CD4-positive, alpha-beta T cell treated with Interleukin-6 at 100 ng/mL for 8 hours (primary cell): ENCODE measurements at regions not wholly inside any gene's neighbourhood (a gene's known extent, or its start where the extent isn't known, plus 50 kb on each side); places are given as distances from the start of the nearest gene placed in this dataset.
A peak's percentile ranks its signal among the peaks of the same experiment; 100 is the strongest.
"Not testable (repeated sequence)": the region's sequence is repeated elsewhere in the genome, so short reads cannot be mapped to it uniquely, and the experiment has no call there.

Source experiments
- DNase-seq: peaks from one replicate; pipeline ENCODE4 v3.0.0-alpha.2; 2020; ENCODE audit warnings: mixed read lengths, low spot score

GRCh38 chr18:76721207-76721996 is 101.0 kb upstream of the ZNF236 start:
- peak; percentile 73 for DNase-seq

- DNase-seq = no peak
These were observed 101.7 kb upstream of the ZNF236 start for GRCh38 chr18:76720683-76721082.

- no peak for DNase-seq
These were observed 107.2 kb upstream of the ZNF236 start for GRCh38 chr18:76715012-76715610.

DNA sequence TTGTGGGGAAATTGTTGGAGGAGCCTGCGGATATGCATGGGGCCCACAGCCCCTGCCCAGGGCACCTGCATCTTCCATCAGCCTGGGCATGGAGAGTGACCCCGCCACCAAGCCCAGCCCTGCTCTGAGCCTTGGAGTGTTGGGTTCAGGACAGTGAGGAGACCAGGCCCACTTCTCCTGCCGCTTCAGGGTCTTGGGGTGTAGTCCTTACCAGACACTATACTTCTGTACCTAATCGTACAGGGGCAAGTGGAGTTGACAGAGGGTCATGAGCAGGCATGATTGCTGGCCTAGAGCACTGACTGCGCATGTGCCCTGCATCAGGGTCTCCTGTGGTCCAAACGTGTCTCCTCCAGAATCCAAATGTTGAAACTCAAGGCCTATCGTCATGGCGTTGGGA is 108.9 kb upstream of the ZNF236 start:
- no peak for DNase-seq

DNA sequence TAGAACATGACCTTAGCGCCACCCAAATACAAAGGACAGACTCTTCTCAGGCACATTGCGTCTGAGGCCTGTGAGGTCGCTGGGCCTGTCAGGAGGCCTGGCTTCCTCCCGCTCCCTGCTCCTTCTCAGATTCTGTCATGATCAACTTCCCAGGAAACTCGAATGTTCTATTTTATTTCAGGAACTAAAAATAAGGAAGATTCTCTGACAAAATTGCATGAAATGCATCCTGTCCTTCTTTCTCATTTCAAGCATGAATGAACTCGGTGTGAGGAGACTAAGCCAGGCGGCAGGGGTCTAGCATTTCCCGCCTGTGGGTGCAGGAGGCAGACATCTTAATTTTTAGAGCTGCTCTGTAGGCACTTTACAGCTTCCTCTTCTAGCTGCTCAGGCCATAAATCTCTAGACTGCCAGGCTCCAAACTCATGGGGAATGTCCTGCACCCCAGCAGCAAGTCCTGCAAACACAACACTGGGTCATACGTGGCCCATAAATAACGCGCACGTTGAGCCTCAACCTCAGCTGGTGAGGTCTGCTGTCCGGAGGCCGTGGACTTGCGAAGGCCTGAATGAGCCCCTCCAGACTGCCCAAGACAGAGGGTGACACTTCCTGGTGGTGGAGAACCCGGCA is 109.7 kb upstream of the ZNF236 start:
- DNase-seq = no peak

DNA sequence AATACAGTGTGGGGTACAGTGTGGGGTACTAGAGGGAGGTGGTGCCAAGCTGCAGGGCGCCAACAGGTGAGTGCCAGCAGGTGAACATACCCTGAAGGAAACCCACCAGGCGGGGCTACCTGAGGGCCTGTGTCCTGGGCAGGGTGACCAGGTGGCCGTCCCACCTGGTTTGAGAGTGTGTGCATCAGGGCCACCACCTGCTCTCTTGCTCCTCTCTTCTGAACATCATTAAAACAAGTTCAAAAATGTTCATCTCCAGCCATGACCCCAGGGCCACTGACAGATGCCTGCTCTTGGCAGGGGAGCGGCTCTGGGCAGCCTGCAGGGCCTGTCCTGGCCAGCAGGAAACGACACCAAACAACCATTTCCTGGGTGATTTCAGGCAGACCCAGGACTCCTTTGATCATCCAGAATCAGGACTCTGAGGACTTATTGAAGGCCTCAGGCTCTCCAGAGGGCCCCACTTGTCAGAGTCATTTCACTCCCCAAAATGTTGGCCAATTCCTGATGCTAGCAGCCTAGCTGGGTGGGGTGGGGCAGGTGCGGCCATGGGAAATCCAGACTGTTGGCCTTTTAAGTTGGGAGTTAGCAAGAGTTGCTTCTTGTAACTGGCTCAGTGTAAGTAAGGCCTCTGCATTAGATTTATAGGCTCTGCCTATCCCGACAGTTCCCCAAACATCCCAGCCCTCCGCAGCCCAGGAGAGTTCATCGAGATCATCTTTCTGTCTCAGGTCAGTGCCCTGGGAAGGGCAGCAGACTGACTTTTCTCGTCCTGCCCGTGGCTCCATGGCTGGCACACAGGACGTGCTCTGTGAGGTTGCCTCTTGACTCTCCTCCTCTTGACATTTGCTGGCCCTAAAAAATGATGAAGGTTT is 111.5 kb upstream of the ZNF236 start:
- no peak for DNase-seq

- peak; percentile 59 for DNase-seq
These were observed 112.4 kb upstream of the ZNF236 start for GRCh38 chr18:76709659-76710645.

- DNase-seq = no peak
These were observed 113.5 kb upstream of the ZNF236 start for GRCh38 chr18:76708722-76709353.

- no peak for DNase-seq
These were observed 114.2 kb upstream of the ZNF236 start for GRCh38 chr18:76708071-76708721.

DNA sequence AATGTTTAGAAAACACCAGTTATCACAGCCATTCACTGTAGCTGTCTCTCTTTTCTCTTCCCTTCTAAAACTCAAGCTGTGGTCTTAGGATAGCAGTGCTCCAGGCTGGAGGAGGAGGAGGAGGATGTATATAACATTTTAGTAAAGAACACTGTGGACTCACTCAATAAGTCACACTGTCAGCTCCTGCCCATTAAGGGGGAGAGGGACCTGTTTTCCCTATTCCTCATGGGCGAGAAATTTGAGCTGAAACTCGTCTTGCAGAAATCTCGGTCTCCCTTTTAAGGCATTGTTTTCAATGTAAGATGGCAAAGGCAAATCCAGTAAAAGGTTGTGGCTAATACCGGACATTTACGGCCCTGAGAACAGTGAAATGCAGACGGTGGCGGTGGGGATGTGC is 114.8 kb upstream of the ZNF236 start:
- no peak for DNase-seq

DNA sequence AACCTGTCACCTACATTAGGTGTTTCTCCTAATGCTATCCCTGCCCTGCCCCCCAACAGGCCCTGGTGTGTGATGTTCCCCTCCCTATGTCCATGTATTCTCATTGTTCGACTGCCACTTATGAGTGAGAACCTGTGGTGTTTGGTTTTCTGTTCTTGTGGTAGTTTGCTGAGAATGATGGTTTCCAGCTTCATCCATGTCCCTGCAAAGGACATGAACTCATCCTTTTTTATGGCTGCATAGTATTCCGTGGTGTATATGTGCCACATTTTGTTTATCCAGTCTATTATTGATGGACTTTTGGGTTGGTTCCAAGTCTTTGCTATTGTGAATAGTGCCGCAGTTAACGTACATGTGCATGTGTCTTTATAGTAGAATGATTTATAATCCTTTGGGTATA is 117.8 kb upstream of the ZNF236 start:
- DNase-seq = not testable (repeated sequence)

- DNase-seq = no peak
These were observed 122.4 kb upstream of the ZNF236 start for GRCh38 chr18:76699923-76700322.

GRCh38 chr18:76697441-76697901 is 124.9 kb upstream of the ZNF236 start:
- DNase-seq = no peak

DNA sequence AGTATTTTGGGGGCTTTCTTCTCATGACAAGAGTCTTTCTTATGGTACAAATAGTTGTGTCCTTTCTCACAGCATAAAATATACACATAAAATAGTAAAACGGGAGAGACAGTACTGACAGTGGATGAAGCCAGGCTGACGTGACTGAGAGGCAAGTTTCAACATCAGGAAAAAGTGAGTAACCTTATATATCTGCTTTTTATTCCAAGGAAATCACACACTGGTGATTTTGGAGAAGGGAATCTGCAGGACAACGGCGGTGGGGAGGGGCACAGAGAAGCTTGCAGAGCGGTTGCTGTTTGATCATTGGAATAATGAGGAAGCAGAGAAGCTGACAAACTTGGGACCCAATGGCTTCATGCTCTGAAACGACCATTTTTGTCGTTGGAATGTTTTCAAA is 130.6 kb upstream of the ZNF236 start:
- no peak for DNase-seq

DNA sequence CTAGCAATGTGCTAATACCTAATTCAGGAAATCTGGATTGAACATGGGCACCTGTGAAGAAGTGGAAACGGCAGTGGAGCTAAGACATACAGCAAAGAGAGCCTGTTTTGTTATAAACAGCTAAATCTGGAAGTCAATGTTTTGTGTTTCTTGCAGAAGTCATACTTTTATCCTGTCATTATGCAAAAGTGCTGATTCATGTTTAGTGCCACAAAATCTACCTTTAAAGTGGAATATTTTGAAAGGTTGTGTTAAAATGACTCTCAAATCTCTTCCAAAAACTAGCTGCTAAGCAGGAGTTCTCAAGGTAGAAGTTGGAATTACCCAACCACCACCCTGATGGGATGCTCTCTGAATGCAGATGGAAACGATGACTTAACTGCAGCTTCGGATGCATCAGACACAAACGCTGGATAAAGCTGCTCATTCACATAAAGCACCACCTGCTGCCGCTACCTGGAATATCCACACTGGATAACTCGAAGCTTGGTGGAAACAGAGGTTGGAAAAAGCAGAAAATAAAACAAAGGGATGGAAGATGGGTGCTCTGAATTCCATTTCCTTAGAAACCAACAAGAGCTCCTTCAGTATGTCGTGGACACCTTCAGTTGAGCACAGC is 132.6 kb upstream of the ZNF236 start:
- DNase-seq = no peak

DNA sequence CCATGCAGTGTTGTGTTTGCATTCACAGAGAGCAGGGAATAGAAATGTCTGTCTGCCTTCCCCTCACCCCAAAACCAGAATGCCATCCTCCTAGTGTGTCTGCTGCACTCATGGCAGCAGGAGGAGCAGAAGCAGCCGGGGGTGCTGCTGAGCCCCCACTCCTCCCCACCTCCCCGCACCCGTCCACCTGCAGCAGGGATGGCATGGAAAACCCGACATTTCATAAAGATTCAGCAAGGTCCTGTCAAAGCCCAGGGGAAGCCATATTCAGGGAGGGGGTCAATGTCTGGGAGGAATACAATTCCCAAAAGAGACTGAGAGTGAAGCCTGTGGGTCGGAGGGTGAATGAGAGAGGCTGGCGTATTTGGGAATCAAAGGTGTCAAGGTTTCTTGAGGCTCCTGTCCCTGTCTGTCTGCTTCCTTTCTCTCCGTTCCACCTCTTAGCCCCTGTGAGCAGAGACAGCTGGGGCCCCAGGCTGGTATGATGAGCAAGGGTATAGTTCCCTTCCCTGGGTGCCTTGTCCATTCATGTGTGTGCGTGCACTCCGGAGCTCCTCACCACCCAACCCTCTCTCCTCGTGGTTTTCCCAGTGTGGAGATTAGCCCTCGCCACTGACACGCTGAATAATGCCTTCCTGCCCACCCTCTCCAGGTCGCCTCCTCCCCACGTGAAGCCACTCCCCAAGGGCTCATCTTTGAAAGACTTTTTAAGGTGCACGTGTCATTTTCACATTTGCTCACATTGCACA is 133.5 kb upstream of the ZNF236 start:
- DNase-seq = no peak

DNA sequence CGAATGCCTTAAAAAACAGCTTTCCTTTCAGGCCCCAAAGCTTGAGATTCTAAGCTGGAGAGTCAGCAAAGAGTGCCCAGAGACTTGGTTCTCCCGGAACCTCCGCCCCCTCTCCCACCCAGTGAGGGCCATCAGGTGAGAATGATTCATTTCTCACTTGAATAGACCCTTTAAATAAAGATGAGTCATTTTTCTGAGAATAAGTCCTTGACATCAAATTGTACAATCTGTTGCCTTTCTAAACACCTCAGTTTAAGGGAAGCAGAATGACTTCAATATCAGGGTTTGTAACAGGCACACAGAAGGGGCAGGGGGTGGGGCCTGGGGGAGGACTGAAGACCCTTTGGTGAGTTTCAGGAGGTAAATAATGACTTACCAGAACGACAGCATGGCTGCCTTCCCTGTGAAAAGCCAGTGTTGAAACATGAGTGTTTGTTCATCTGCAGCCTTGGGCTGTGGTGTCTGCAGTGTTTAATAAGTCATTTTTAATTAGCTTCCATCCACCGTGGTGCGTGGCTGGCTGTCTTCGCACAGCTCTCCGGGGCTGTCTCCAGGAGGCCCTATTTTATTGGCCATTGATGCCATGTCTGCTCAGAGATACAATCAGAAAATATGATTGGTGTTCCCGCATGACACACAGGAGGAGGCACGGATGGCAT is 134.9 kb upstream of the ZNF236 start:
- DNase-seq = no peak

DNA sequence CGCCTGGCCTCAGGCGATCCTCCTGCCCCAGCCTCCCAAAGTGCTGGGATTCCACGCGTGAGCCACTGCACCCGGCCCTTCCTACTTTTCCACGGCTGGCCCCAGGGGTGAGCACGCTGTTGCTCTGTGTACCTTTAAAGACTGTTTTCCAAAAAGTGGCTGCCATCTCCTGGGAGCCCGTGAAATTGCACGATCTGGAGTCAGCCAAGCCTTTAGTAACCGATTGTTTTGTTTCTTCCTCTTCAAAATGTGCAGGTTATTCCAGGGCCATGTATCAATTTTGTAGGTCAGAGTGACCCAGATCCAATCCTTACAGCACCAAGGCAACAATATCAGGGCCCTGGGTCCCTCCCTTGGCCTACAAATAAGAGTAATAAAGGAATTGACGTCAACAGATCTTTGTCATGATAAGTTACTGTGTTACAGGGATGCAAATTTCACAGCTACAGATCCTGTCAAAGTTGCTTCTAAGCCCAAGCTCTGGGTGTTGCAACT is 135.6 kb upstream of the ZNF236 start:
- no peak for DNase-seq
